HepG2 (cell line): ENCODE measurements at regions not wholly inside any gene's neighbourhood (a gene's known extent, or its start where the extent isn't known, plus 50 kb on each side); places are given as distances from the start of the nearest gene placed in this dataset.

Source experiments
- ATF7 ChIP-seq, 2 experiments: fragments of 450-650 bp in 1 of 2; sonication (generic) in 1 of 2; formaldehyde crosslinking in 1 of 2; IDR thresholded peaks; 2 replicates each; pipeline versions ENCODE4 v1.4.0 to v1.6.1; 2016 to 2020; ENCODE audit warnings: antibody characterized with exemption in 1 of 2, mild to moderate bottlenecking in 1 of 2, missing genetic modification reagents in 1 of 2
- CEBPZ ChIP-seq: IDR thresholded peaks from 2 replicates; pipeline ENCODE4 v1.6.1; 2012; ENCODE audit warnings: low read length, improper control_type of control experiment
- FIP1L1 ChIP-seq: fragments of 200-400 bp; formaldehyde crosslinking; IDR thresholded peaks from 2 replicates; pipeline ENCODE4 v1.6.1; 2018; ENCODE audit warnings: low read depth, mild to moderate bottlenecking, low read length, moderate library complexity, borderline replicate concordance; ENCODE audit not compliant: insufficient read depth
- GPBP1L1 ChIP-seq: sonication (generic); formaldehyde crosslinking; IDR thresholded peaks from 2 replicates; pipeline ENCODE4 v1.5.0; 2020; ENCODE audit warnings: mild to moderate bottlenecking, missing genetic modification reagents
- HDAC6 ChIP-seq: fragments of 200-600 bp; sonication (generic); IDR thresholded peaks from 2 replicates; pipeline ENCODE4 v1.7.0; 2017; ENCODE audit warnings: mild to moderate bottlenecking, antibody characterized with exemption, low read length, low read depth
- HNRNPUL1 ChIP-seq: fragments of 200-400 bp; formaldehyde crosslinking; IDR thresholded peaks from 2 replicates; pipeline ENCODE4 v1.6.1; 2017; ENCODE audit warnings: low read depth, mild to moderate bottlenecking, low read length, moderate library complexity
- HOXA9 ChIP-seq: sonication (generic); formaldehyde crosslinking; IDR thresholded peaks from 2 replicates; pipeline ENCODE4 v1.8.1; 2022; ENCODE audit warnings: missing genetic modification reagents, mild to moderate bottlenecking, moderate library complexity, borderline replicate concordance
- JDP2 ChIP-seq: sonication (generic); formaldehyde crosslinking; IDR thresholded peaks from 2 replicates; pipeline ENCODE4 v1.8.1; 2022; ENCODE audit warnings: missing genetic modification reagents, borderline replicate concordance
- LCORL ChIP-seq, 2 experiments: fragments of 450-650 bp in 1 of 2; sonication (generic) in 1 of 2; formaldehyde crosslinking in 1 of 2; IDR thresholded peaks; 2 replicates each; pipeline versions ENCODE4 v1.5.0 to v1.6.1; 2017 to 2020; ENCODE audit warnings: antibody characterized with exemption in 1 of 2, missing genetic modification reagents in 1 of 2
- MYPOP ChIP-seq: sonication (generic); formaldehyde crosslinking; IDR thresholded peaks from 2 replicates; pipeline ENCODE4 v1.8.1; 2023; ENCODE audit warnings: mild to moderate bottlenecking, moderate library complexity, missing genetic modification reagents
- NFE2 ChIP-seq: sonication (generic); formaldehyde crosslinking; IDR thresholded peaks from 2 replicates; pipeline ENCODE4 v1.4.0; 2020; ENCODE audit warnings: missing genetic modification reagents
- PAX8 ChIP-seq: sonication (generic); formaldehyde crosslinking; IDR thresholded peaks from 2 replicates; pipeline ENCODE4 v1.8.0; 2022; ENCODE audit warnings: mild to moderate bottlenecking, missing genetic modification reagents, borderline replicate concordance
- PLRG1 ChIP-seq: fragments of 450-650 bp; conservative IDR thresholded peaks from 2 replicates; pipeline ENCODE4 v1.6.1; 2016
- RBM39 ChIP-seq: fragments of 200-400 bp; formaldehyde crosslinking; IDR thresholded peaks from one replicate; pipeline ENCODE4 v1.6.1; 2018; ENCODE audit warnings: antibody characterized with exemption, mild to moderate bottlenecking, low read depth, low read length; ENCODE audit not compliant: poor library complexity, severe bottlenecking
- SKI ChIP-seq: fragments of 450-650 bp; IDR thresholded peaks from one replicate; pipeline ENCODE4 v1.6.1; 2018; ENCODE audit warnings: mild to moderate bottlenecking; ENCODE audit not compliant: partially characterized antibody
- SSRP1 ChIP-seq: IDR thresholded peaks from 2 replicates; pipeline ENCODE4 v1.6.1; 2016; ENCODE audit warnings: control low read depth
- TBX3 ChIP-seq: fragments of 450-650 bp; IDR thresholded peaks from 2 replicates; pipeline ENCODE4 v1.6.1; 2017; ENCODE audit warnings: antibody characterized with exemption, mild to moderate bottlenecking, inconsistent platforms, borderline replicate concordance
- TGIF2 ChIP-seq: IDR thresholded peaks from 2 replicates; pipeline ENCODE4 v1.6.1; 2016; ENCODE audit warnings: control low read depth, missing compliant biosample characterization
- ZNF20 ChIP-seq: sonication (generic); formaldehyde crosslinking; IDR thresholded peaks from 2 replicates; pipeline ENCODE4 v1.4.0; 2020; ENCODE audit warnings: mild to moderate bottlenecking, moderate library complexity, missing genetic modification reagents
- ZNF207 ChIP-seq: fragments of 450-650 bp; IDR thresholded peaks from 2 replicates; pipeline ENCODE4 v1.6.1; 2016; ENCODE audit warnings: antibody characterized with exemption, borderline replicate concordance
- ZNF225 ChIP-seq: sonication (generic); formaldehyde crosslinking; IDR thresholded peaks from 2 replicates; pipeline ENCODE4 v1.4.0; 2020; ENCODE audit warnings: mild to moderate bottlenecking, missing genetic modification reagents
- ZNF446 ChIP-seq: sonication (generic); formaldehyde crosslinking; IDR thresholded peaks from 2 replicates; pipeline ENCODE4 v1.5.0; 2020; ENCODE audit warnings: mild to moderate bottlenecking, missing genetic modification reagents
- ZNF615 ChIP-seq: sonication (generic); formaldehyde crosslinking; IDR thresholded peaks from 2 replicates; pipeline ENCODE4 v1.5.0; 2020; ENCODE audit warnings: mild to moderate bottlenecking, missing genetic modification reagents, borderline replicate concordance
- ZNF652 ChIP-seq: IDR thresholded peaks from 2 replicates; pipeline ENCODE4 v1.6.1; 2016; ENCODE audit warnings: low read depth, borderline replicate concordance
- ZNF766 ChIP-seq: sonication (generic); formaldehyde crosslinking; IDR thresholded peaks from 2 replicates; pipeline ENCODE4 v1.5.0; 2020; ENCODE audit warnings: missing genetic modification reagents, borderline replicate concordance

- no peak for TF ChIP-seq HDAC6
- TF ChIP-seq ZNF225 (CRISPR knock-in tag) = no peak
- TF ChIP-seq ATF7 (IDR thresholded peaks at IDR 0.05) = no peak
- peak; percentile 25; the same call in 1 of the 2 replicates for TF ChIP-seq ATF7 (CRISPR knock-in tag; IDR thresholded peaks at IDR 0.05)
- peak; percentile 63; the same call in 1 of the 2 replicates for TF ChIP-seq JDP2
- no peak for TF ChIP-seq ZNF766 (CRISPR knock-in tag)
- 0 out of 2 replicates have a peak, but pooled peaks have one; percentile 15 for TF ChIP-seq ZNF652 (CRISPR knock-in tag)
- TF ChIP-seq MYPOP (CRISPR knock-in tag) = peak; percentile 74; the same call in 1 of the 2 replicates
- TF ChIP-seq SSRP1 = no peak
- no peak for TF ChIP-seq HNRNPUL1
- TF ChIP-seq PAX8 (CRISPR knock-in tag) = no peak
- TF ChIP-seq NFE2 (CRISPR knock-in tag) = no peak
- no peak for TF ChIP-seq PLRG1
- TF ChIP-seq ZNF207 = no peak
- TF ChIP-seq ZNF615 (CRISPR knock-in tag) = no peak; the same call in 1 of the 2 replicates
- TF ChIP-seq RBM39 = no peak
- TF ChIP-seq LCORL (IDR thresholded peaks at IDR 0.05) = no peak
- no peak; the same call in 1 of the 2 replicates for TF ChIP-seq LCORL (CRISPR knock-in tag; IDR thresholded peaks at IDR 0.05)
- TF ChIP-seq FIP1L1 = no peak
- 0 out of 2 replicates have a peak, but pooled peaks have one; percentile 24 for TF ChIP-seq TGIF2
- TF ChIP-seq CEBPZ = no peak
- TF ChIP-seq ZNF20 (CRISPR knock-in tag) = no peak
- no peak for TF ChIP-seq HOXA9 (CRISPR knock-in tag)
- peak; percentile 94 for TF ChIP-seq SKI
- TF ChIP-seq ZNF446 (CRISPR knock-in tag) = no peak
- TF ChIP-seq TBX3 = peak; percentile 98
- no peak for TF ChIP-seq GPBP1L1 (CRISPR knock-in tag)
Measured at GRCh38 chr16:54628796-54629625, 301.7 kb upstream of the IRX5 start (continued).
